ENCODE measurements at regions not wholly inside any gene's neighbourhood (a gene's known extent, or its start where the extent isn't known, plus 50 kb on each side); places are given as distances from the start of the nearest gene placed in this dataset.

DNA sequence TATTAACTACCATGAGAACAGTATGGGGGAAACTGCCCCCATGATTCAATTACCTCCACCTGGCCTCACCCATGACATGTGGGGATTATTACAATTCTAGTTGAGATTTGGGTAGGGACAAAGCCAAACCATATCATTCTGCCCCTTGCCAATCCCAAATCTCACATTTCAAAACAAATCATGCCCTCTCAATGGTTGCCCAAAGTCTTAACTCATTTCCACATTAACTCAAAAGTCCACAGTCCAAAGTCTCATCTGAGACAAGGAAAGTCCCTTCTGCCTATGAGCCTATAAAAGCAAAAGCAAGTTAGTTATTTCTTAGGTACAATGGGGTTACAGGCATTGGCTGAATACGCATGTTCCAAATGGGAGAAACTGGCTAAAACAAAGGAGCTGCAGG is 180.7 kb upstream of the CDH12 start:
- DNase-seq (ENCODE audit: low read depth) = no peak
- H3K4me3 ChIP-seq (ENCODE audit: low read depth, low read length) = no peak overlapping the region
- no peak for TF ChIP-seq CTCF (IDR thresholded peaks at IDR 0.05; ENCODE audit: insufficient read depth, low read depth, low read length)

DNA sequence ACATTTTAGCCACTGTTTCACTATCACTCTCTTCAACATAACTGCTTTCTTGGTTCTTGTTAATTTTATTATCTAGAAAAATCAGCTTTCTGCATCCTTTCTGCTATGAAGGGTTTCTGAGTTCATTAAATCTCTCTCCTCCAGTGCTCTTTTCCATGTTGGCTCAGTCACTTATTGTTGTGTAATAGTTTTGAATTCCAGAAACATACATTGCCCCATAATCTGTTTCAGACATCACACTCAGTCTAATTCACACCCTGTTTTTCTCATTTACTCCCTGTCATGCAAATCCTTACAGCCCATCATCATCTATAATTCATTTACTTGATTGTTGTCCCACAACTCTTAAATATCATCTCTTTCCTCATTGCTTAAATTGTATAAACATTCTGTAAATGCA is 176.1 kb upstream of the CDH12 start:
- H3K4me3 ChIP-seq (ENCODE audit: low read depth, low read length) = no peak overlapping the region
- no peak for TF ChIP-seq CTCF (IDR thresholded peaks at IDR 0.05; ENCODE audit: insufficient read depth, low read depth, low read length)
- peak; percentile 50 for DNase-seq (ENCODE audit: low read depth)

GRCh38 chr5:23028445-23029021 is 175.4 kb upstream of the CDH12 start:
- no peak for DNase-seq (ENCODE audit: low read depth)
- TF ChIP-seq CTCF (IDR thresholded peaks at IDR 0.05; ENCODE audit: insufficient read depth, low read depth, low read length) = no peak
- no peak overlapping the region for H3K4me3 ChIP-seq (ENCODE audit: low read depth, low read length)

DNA sequence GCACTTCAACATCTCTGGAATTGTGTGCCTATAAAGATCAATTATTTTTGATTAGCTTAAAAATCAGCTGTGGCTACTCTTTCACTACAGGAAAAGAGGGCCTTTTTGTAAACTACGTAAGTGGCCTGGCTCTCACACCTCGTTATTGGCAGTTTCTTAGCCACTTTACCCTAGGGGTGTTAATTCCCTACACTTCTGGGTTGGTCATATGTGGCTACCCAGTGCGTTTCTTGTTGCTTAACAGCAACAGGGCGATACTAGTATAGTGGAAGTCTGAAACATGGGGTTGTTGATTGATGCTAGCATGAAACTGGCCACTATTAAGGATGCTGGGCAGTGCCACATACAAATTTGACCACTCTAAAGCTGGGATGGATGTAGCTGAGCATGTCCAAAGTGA is 174.7 kb upstream of the CDH12 start:
- DNase-seq (ENCODE audit: low read depth) = no peak
- H3K4me3 ChIP-seq (ENCODE audit: low read depth, low read length) = no peak overlapping the region
- TF ChIP-seq CTCF (IDR thresholded peaks at IDR 0.05; ENCODE audit: insufficient read depth, low read depth, low read length) = no peak

- H3K4me3 ChIP-seq (ENCODE audit: low read depth, low read length) = no peak overlapping the region
- no peak for TF ChIP-seq CTCF (IDR thresholded peaks at IDR 0.05; ENCODE audit: insufficient read depth, low read depth, low read length)
- DNase-seq (ENCODE audit: low read depth) = no peak
Measured at GRCh38 chr5:23027331-23027730, 174.2 kb upstream of the CDH12 start.

GRCh38 chr5:23026252-23027170 is 173.4 kb upstream of the CDH12 start:
- H3K4me3 ChIP-seq (ENCODE audit: low read depth, low read length) = no peak overlapping the region
- no peak for TF ChIP-seq CTCF (IDR thresholded peaks at IDR 0.05; ENCODE audit: insufficient read depth, low read depth, low read length)
- DNase-seq (ENCODE audit: low read depth) = peak; percentile 83

All from fibroblast of villous mesenchyme (primary cell).